ENCODE measurements at regions not wholly inside any gene's neighbourhood (a gene's known extent, or its start where the extent isn't known, plus 50 kb on each side); places are given as distances from the start of the nearest gene placed in this dataset.

DNA sequence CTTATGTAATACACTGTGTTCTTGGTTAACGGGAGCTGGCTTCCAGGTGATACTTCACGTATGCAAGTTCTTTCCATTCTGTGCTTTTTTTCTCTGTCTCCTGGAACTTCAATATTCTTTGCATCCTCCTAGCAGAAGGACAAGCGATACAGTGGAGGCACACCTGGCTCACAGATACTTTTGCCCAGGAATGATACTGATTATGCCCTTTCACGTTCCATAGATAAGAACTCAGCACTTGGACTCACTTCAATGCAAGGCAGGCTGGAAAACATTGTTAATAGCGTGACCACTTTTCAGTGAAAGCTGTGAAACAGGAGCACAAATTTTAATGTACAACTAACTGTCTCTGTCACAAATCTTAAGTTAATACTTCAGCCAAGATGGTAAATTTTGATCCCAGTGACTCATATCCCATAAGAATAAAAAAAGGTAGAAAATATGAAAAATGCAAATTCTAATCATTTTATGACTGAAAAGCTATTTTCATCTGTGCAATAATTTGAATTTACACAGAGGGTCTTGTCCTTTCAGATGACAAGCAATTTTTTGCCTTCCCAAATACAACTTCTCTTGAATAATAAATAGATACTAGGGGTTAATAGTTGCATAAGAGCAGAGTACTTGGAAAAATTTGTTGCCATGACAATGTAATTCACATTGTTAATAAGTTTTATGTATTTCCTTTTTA lies 919.0 kb downstream of the GALC start:
- ATAC-seq (peak in 3 of 4 donors; percentile 50 to 90 (median 63)), DNase-seq (peak in 1 of 6 donors; percentile 20), FAIRE-seq (no peak)
- Histone ChIP-seq H3K4me3 (no peak overlapping the region), H3K9me3 (no peaks in the 10 kb centered on the region), H3K27me3 (no peaks in the 10 kb centered on the region), H3K27ac (no peak overlapping the region), H3K36me3 (no peaks in the 10 kb centered on the region), H3K4me1 (peaks cover 0 to 6% (median 5%) of the 10 kb centered on the region in 3 donors)
- no peak for TF ChIP-seq CTCF (IDR thresholded peaks at IDR 0.05)
- WGBS, 2 donors = 20 to 26% methylated on average over 5 of the region's 5 CpGs
- intact Hi-C loops (cut with DNase I) = no loop called here

DNA sequence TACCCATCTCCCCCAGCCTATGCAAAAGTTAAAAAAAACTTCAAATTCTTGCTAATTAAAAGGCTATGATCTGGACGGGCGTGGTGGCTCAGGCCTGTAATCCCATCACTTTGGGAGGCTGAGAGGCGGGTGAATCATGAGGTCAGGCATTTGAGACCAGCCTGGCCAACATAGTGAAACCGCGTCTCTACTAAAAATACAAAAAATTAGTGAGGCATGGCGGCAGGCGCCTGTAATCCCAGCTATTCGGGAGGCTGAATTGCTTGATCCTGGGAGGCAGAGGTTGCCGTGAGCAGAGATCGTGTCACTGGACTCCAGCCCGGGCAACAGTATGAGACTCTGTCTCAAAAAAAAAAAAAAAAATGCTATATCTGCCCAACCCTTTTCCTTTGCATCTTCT lies 925.4 kb downstream of the GALC start:
- TF ChIP-seq CTCF (IDR thresholded peaks at IDR 0.05) = no peak

GRCh38 chr14:87067061-87067460 lies 925.9 kb downstream of the GALC start:
- no peaks in the 10 kb centered on the region for H3K4me1 ChIP-seq
- no peak for FAIRE-seq
- H3K27me3 ChIP-seq = no peaks in the 10 kb centered on the region
- no peaks in the 10 kb centered on the region for H3K36me3 ChIP-seq
- no peak for DNase-seq
- H3K27ac ChIP-seq = no peak overlapping the region
- TF ChIP-seq CTCF (IDR thresholded peaks at IDR 0.05) = no peak
- H3K4me3 ChIP-seq = no peak overlapping the region
- intact Hi-C loops (cut with DNase I) = no loop called here
- WGBS, 2 donors = 78 to 84% methylated on average over 4 of the region's 4 CpGs
- no peak for ATAC-seq
- H3K9me3 ChIP-seq = no peaks in the 10 kb centered on the region

More for the DNA sequence above, 925.4 kb downstream of the GALC start:
- DNase-seq (no peak), FAIRE-seq (no peak), ATAC-seq (no peak)
- intact Hi-C loops (cut with DNase I) = no loop called here
- Histone ChIP-seq H3K4me1 (no peaks in the 10 kb centered on the region), H3K4me3 (no peak overlapping the region), H3K9me3 (no peaks in the 10 kb centered on the region), H3K27ac (no peak overlapping the region), H3K27me3 (no peaks in the 10 kb centered on the region), H3K36me3 (no peaks in the 10 kb centered on the region)
- 96% methylated on average over 11 of the region's 11 CpGs for WGBS, 2 donors

- ATAC-seq = peak in 2 of 4 donors; percentile 46 to 67
- no peaks in the 10 kb centered on the region for H3K27me3 ChIP-seq
- peaks cover 0 to 3% (median 0%) of the 10 kb centered on the region in 3 donors for H3K4me1 ChIP-seq
- WGBS, 2 donors = 96 to 97% methylated on average over 2 of the region's 2 CpGs
- no peak for TF ChIP-seq CTCF (IDR thresholded peaks at IDR 0.05)
- FAIRE-seq = no peak
- H3K36me3 ChIP-seq = no peaks in the 10 kb centered on the region
- intact Hi-C loops (cut with DNase I) = no loop called here
- H3K9me3 ChIP-seq = no peaks in the 10 kb centered on the region
- no peak overlapping the region for H3K27ac ChIP-seq
- no peak overlapping the region for H3K4me3 ChIP-seq
- DNase-seq = no peak
Measured at GRCh38 chr14:87066221-87066817, 926.7 kb downstream of the GALC start.

DNA sequence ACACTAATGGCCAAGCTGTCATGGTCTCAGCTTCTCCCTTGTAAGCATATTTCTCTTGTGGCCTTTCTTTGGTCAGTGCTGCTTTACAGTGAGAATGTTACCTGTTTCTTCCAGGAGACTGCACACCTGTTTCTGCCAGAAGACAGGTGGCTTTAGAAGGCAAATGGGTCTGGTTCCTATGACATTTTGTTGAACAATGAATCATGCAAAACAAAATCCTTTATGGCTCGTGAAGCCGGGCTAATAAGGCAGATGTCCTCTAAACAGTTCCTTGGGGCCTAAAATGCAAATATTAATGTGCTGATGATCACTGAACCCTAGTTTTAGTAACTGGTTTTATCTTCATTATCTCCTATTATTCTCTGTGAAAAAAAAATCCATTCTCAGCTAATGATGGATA lies 927.6 kb downstream of the GALC start:
- intact Hi-C loops (cut with DNase I) = no loop called here
- DNase-seq = no peak
- 73 to 77% methylated on average over 2 of the region's 2 CpGs for WGBS, 2 donors
- no peaks in the 10 kb centered on the region for H3K9me3 ChIP-seq
- no peak overlapping the region for H3K4me3 ChIP-seq
- ATAC-seq = peak in 1 of 4 donors; percentile 12
- H3K27ac ChIP-seq = no peak overlapping the region
- no peaks in the 10 kb centered on the region for H3K27me3 ChIP-seq
- no peak for FAIRE-seq
- peaks cover 0 to 5% (median under 1%) of the 10 kb centered on the region in 3 donors for H3K4me1 ChIP-seq
- no peaks in the 10 kb centered on the region for H3K36me3 ChIP-seq
- TF ChIP-seq CTCF (IDR thresholded peaks at IDR 0.05) = no peak
